Kidney epithelial cell (primary cell): ENCODE measurements at regions not wholly inside any gene's neighbourhood (a gene's known extent, or its start where the extent isn't known, plus 50 kb on each side); places are given as distances from the start of the nearest gene placed in this dataset.

Source experiments
- DNase-seq: peaks from one replicate; pipeline ENCODE4 v3.0.0-alpha.2; 2010; ENCODE audit warnings: low read depth
- H3K27me3 ChIP-seq: 2 replicates; pipeline ENCODE4 v1.6.0; 2011; ENCODE audit warnings: low read length; ENCODE audit not compliant: control insufficient read depth, insufficient read depth
- H3K36me3 ChIP-seq: 2 replicates; pipeline ENCODE4 v1.5.1; 2011; ENCODE audit warnings: low read length; ENCODE audit not compliant: control insufficient read depth, insufficient read depth
- H3K4me3 ChIP-seq: 2 replicates; pipeline ENCODE4 v1.5.1; 2011; ENCODE audit warnings: low read depth, mild to moderate bottlenecking, control low read depth, low read length
- TF ChIP-seq, protein P1 (sequence below): IDR thresholded peaks from 2 replicates; pipeline ENCODE4 v1.5.1; 2011; ENCODE audit warnings: mild to moderate bottlenecking, moderate library complexity, low read length, control low read depth, inconsistent platforms; ENCODE audit not compliant: insufficient read depth, poor library complexity, severe bottlenecking

DNA sequence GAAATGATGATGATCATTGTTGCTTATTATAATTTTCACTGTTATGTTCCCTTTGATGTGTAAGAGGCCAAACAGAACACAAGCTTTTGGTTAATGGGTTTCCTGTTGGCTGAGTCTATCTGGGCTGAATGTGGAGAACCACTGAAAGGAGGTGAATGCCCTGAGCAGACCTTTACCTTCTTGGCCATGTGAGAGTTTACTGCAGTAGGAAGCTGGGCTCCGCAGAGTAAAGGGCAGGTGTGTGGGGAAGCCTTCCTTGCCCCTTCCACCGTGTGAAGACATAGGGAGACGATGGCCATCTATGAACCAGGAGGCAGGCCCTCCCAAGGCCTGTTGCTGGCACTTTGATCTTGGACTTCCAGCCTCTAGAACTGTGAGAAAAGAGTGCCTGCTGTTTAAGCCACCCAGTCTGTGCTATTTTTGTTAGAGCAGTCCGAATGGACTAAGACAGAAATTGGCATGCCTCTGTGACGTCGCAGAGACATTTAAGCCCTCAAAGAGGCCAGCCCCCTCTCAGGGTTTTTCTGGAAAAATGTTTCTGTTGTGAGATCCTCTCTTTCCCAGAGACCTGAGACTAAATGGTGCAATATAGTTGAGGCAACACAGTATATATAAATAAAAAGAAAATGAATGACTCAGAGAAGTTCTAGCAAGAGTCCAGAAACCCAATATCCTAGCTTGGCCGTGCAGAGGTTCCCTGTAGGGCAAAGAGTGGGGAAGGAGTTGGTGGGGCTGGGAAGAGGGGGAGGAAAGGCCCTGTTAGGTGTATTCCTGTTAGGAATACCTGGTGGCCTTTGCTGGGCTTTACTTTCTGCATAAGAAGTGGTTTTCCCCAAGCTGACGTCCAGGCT lies 121.9 kb upstream of the LGALSL start:
- TF ChIP-seq, protein P1, sequence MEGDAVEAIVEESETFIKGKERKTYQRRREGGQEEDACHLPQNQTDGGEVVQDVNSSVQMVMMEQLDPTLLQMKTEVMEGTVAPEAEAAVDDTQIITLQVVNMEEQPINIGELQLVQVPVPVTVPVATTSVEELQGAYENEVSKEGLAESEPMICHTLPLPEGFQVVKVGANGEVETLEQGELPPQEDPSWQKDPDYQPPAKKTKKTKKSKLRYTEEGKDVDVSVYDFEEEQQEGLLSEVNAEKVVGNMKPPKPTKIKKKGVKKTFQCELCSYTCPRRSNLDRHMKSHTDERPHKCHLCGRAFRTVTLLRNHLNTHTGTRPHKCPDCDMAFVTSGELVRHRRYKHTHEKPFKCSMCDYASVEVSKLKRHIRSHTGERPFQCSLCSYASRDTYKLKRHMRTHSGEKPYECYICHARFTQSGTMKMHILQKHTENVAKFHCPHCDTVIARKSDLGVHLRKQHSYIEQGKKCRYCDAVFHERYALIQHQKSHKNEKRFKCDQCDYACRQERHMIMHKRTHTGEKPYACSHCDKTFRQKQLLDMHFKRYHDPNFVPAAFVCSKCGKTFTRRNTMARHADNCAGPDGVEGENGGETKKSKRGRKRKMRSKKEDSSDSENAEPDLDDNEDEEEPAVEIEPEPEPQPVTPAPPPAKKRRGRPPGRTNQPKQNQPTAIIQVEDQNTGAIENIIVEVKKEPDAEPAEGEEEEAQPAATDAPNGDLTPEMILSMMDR = no peak
- no peak for DNase-seq
- Histone ChIP-seq H3K27me3 (no peaks in the 10 kb centered on the region), H3K4me3 (no peak overlapping the region), H3K36me3 (no peaks in the 10 kb centered on the region)

DNA sequence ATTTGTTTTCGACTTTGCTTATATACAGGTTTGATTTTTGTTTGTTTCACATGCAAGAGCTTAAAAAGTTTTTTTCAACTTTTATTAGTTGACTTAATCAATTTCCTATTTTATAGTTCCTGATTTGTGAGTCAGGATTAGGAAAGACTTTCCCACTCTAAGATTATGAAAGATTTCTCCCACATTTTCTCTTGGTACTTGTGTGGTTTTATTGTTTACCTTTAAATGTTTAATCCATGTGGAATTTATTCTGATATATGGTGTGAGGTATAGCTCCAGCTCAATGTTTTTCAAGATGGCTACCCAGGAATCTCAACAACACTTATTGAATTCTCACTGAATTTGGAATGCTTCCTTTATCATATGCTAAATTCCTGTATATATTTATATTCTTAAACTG lies 117.8 kb upstream of the LGALSL start:
- no peaks in the 10 kb centered on the region for H3K36me3 ChIP-seq

DNA sequence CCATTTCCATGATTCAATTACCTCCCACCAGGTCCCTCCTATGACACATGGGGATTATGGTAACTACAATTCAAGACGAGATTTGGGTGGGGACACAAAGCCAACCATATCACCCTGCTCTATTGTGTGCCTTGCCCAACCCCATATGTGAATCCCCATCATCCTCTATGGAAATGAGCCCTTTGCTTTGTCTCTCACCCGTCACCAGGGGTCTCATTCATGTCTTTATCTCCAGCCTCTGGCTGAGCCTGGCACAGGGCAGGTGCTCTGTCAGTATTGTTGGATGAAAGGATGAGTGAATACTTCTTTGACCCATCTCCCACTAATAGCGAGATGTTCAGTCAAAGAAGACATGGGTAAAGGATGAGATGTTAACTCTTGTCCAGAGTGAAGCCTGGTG lies 116.6 kb upstream of the LGALSL start:
- no peak overlapping the region for H3K4me3 ChIP-seq
- no peaks in the 10 kb centered on the region for H3K36me3 ChIP-seq
- H3K27me3 ChIP-seq = no peaks in the 10 kb centered on the region
- no peak for DNase-seq
- TF ChIP-seq, protein P1 = no peak

More for the DNA sequence above, 117.8 kb upstream of the LGALSL start:
- DNase-seq = no peak
- TF ChIP-seq, protein P1 = no peak
- no peak overlapping the region for H3K4me3 ChIP-seq
- H3K27me3 ChIP-seq = no peaks in the 10 kb centered on the region

DNA sequence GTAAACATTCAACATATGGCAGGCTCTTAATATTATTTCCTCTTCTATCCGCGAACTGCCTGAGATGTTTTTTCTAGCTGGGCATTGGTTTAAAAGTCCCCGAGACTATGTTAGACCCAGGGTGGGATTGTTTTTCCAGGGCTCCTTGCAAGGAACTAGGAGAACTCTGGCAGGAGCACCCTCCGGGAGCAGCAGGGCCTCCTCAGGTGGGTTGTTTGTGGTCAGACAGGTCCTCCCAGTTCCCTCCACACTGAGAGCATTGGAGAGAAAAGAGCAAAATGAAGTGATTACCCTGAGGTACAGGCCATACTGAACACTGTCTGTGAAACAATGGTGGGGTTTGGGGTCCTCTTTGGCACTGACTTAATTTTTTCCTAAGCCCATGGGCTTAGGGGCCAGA lies 115.9 kb upstream of the LGALSL start:
- no peak overlapping the region for H3K4me3 ChIP-seq
- H3K36me3 ChIP-seq = no peaks in the 10 kb centered on the region
- DNase-seq = no peak
- H3K27me3 ChIP-seq = no peaks in the 10 kb centered on the region
- TF ChIP-seq, protein P1 = no peak

DNA sequence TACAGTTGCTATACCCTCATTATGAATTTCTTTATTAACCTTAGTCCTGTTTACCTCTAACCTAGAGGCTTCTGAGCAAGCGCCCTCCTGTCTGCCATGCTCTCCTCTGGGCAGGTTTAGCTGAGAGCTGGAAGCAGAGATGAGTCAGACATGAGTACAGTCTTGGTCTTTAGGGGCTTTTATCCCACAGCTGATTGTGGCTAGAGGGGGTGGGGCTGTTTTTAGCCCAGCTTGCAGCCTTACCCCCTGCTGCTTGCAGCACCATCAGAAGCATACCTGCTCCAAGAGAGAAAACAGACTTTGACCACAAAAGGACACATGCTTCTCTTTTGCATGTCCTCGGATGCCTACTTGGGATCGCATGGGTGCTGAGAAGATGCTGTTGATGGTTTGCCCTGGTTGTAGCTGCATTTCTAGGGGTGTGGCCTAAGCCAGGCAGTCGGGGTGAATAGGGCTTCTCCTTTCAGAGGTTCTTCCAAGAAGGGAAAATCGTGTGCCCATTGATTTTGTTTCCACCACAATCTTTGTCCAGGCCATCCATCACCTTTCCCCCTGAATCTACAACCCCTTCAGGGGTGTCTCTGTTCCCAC lies 115.0 kb upstream of the LGALSL start:
- Histone ChIP-seq H3K27me3 (no peaks in the 10 kb centered on the region), H3K4me3 (no peak overlapping the region), H3K36me3 (no peaks in the 10 kb centered on the region)
- TF ChIP-seq, protein P1 = no peak
- DNase-seq = no peak
